Smooth muscle cell (in vitro differentiated cells): ENCODE measurements at regions not wholly inside any gene's neighbourhood (a gene's known extent, or its start where the extent isn't known, plus 50 kb on each side); places are given as distances from the start of the nearest gene placed in this dataset.

Experiments
- DNase-seq: peaks from one replicate; lab custom pipeline; 2025; ENCODE audit not compliant: unreplicated experiment; lab: John Stamatoyannopoulos, UW
- H2AFZ ChIP-seq: fragments of 200-600 bp; sonication (generic); 2 replicates; pipeline ENCODE4 v1.6.0; 2016; ENCODE audit warnings: antibody characterized with exemption, low read depth, mild to moderate bottlenecking
- H3F3A ChIP-seq: fragments of 200-600 bp; sonication (generic); 2 replicates; pipeline ENCODE4 v1.6.0; 2017; ENCODE audit warnings: antibody characterized with exemption, low read depth
- H3K27ac ChIP-seq: fragments of 200-600 bp; sonication (generic); 2 replicates; pipeline ENCODE4 v1.5.1; 2016; ENCODE audit warnings: low read depth, mild to moderate bottlenecking
- H3K27me3 ChIP-seq: fragments of 200-600 bp; sonication (generic); 2 replicates; pipeline ENCODE4 v1.6.1; 2016; ENCODE audit warnings: low read depth, mild to moderate bottlenecking
- H3K36me3 ChIP-seq: fragments of 200-600 bp; sonication (generic); 2 replicates; pipeline ENCODE4 v1.5.1; 2016; ENCODE audit warnings: low read depth
- H3K4me1 ChIP-seq: fragments of 200-600 bp; sonication (generic); 2 replicates; pipeline ENCODE4 v1.5.1; 2016; ENCODE audit warnings: low read depth
- H3K4me2 ChIP-seq: fragments of 200-600 bp; sonication (generic); 2 replicates; pipeline ENCODE4 v1.6.0; 2016; ENCODE audit warnings: mild to moderate bottlenecking
- H3K4me3 ChIP-seq: fragments of 200-600 bp; sonication (generic); 2 replicates; pipeline ENCODE4 v1.5.1; 2016; ENCODE audit warnings: mild to moderate bottlenecking
- H3K79me2 ChIP-seq: fragments of 200-600 bp; sonication (generic); 2 replicates; pipeline ENCODE4 v1.6.0; 2016; ENCODE audit warnings: low read depth, mild to moderate bottlenecking
- H3K9ac ChIP-seq: fragments of 200-600 bp; sonication (generic); 2 replicates; pipeline ENCODE4 v1.6.0; 2016; ENCODE audit warnings: low read depth
- H3K9me3 ChIP-seq: fragments of 200-600 bp; sonication (generic); replicated peaks from 2 replicates; pipeline ENCODE4 v1.5.1; 2016; ENCODE audit warnings: low read depth
- H4K20me1 ChIP-seq: fragments of 200-600 bp; sonication (generic); 2 replicates; pipeline ENCODE4 v1.6.0; 2016; ENCODE audit warnings: low read depth
- CTCF ChIP-seq: fragments of 200-600 bp; sonication (generic); IDR thresholded peaks from 2 replicates; pipeline ENCODE4 v1.5.1; 2017; ENCODE audit warnings: borderline replicate concordance, mild to moderate bottlenecking, antibody characterized with exemption; ENCODE audit not compliant: insufficient read depth, poor library complexity, severe bottlenecking
- WGBS: methylation state at CpG from one replicate; pipeline ENCODE4 v1.1.7; 2016; ENCODE audit warnings: low lambda C conversion rate; 5-methylcytosine and 5-hydroxymethylcytosine counted together

- Histone ChIP-seq H3K27ac (no peak overlapping the region), H3K9ac (no peak overlapping the region), H3K79me2 (no peaks in the 10 kb centered on the region), H3K4me3 (no peak overlapping the region), H3K4me2 (no peak overlapping the region), H3K9me3 (no peaks in the 10 kb centered on the region), H3K4me1 (no peaks in the 10 kb centered on the region), H2AFZ (no peak overlapping the region), H4K20me1 (no peaks in the 10 kb centered on the region), H3F3A (no peaks in the 10 kb centered on the region), H3K36me3 (no peaks in the 10 kb centered on the region), H3K27me3 (no peaks in the 10 kb centered on the region)
- peak; percentile 64 for TF ChIP-seq CTCF
- 47% methylated on average over 4 of the region's 4 CpGs for WGBS
- no peak for DNase-seq
Observed at GRCh38 chr18:54679318-54680149, 88.5 kb downstream of the DYNAP start.

GRCh38 chr18:54684784-54685183, 93.7 kb downstream of the DYNAP start:
- Histone ChIP-seq H3K36me3 (no peaks in the 10 kb centered on the region), H3F3A (no peaks in the 10 kb centered on the region), H3K4me3 (no peak overlapping the region), H3K9me3 (no peaks in the 10 kb centered on the region), H3K79me2 (no peaks in the 10 kb centered on the region), H3K4me2 (no peak overlapping the region), H3K27ac (no peak overlapping the region), H3K27me3 (no peaks in the 10 kb centered on the region), H4K20me1 (no peaks in the 10 kb centered on the region), H3K4me1 (no peaks in the 10 kb centered on the region), H3K9ac (no peak overlapping the region), H2AFZ (no peak overlapping the region)
- no peak for TF ChIP-seq CTCF
- no peak for DNase-seq
- 25% methylated on average over 6 of the region's 6 CpGs for WGBS

DNA sequence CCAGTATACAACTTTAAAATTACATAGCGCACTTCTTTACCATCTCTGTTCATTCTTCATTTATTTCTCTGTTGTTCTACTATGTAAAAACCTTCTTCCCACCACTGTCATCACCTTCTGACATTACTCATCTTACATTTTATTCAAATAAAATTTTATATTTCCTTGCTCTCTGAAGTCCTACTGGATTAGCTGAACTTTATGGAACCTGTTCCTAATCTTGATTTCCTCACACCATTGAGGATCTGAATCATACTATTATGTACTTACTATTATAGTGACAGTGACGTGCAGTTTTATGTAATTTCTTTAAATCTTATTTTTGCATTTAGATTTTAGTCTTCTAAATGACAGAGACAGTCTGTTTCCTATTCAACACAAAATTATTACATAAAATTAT, 98.3 kb downstream of the DYNAP start:
- no peak for DNase-seq
- H3K4me2 ChIP-seq: no peak overlapping the region
- H3K36me3 ChIP-seq: no peaks in the 10 kb centered on the region
- H3F3A ChIP-seq: no peaks in the 10 kb centered on the region
- H2AFZ ChIP-seq: no peak overlapping the region
- no peak overlapping the region for H3K4me3 ChIP-seq
- H3K79me2 ChIP-seq: no peaks in the 10 kb centered on the region
- no peaks in the 10 kb centered on the region for H3K9me3 ChIP-seq
- TF ChIP-seq CTCF: no peak
- H3K4me1 ChIP-seq: no peaks in the 10 kb centered on the region
- H3K27me3 ChIP-seq: no peaks in the 10 kb centered on the region
- H3K27ac ChIP-seq: no peak overlapping the region
- H4K20me1 ChIP-seq: no peaks in the 10 kb centered on the region
- WGBS: 90% methylated on average over 2 of the region's 2 CpGs
- H3K9ac ChIP-seq: no peak overlapping the region

DNA sequence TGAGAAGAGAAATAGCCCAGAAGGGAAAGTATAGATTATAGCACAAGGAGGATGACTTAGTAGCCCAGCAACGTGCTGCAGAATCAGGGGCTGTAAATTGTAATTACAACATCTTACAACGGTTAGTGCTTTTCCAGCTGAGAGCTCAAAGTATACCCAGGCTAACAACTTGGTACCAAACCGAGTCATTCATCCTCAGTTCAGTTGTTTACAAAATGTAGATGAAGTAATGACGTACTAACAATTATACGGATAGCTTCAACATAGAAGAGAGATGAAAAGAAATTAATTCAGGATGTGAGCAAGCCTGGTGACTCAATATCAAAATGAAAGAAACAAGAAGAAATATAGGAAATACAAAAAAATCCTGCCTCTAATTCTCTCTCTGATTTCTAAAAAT, 99.2 kb downstream of the DYNAP start:
- H2AFZ ChIP-seq: peak overlapping the region; percentile 49
- 72% methylated on average over 5 of the region's 5 CpGs for WGBS
- no peaks in the 10 kb centered on the region for H3K9me3 ChIP-seq
- H4K20me1 ChIP-seq: no peaks in the 10 kb centered on the region
- no peaks in the 10 kb centered on the region for H3F3A ChIP-seq
- no peak overlapping the region for H3K4me3 ChIP-seq
- DNase-seq: no peak
- H3K9ac ChIP-seq: no peak overlapping the region
- no peaks in the 10 kb centered on the region for H3K36me3 ChIP-seq
- H3K27me3 ChIP-seq: no peaks in the 10 kb centered on the region
- H3K27ac ChIP-seq: no peak overlapping the region
- no peak for TF ChIP-seq CTCF
- no peaks in the 10 kb centered on the region for H3K79me2 ChIP-seq
- H3K4me1 ChIP-seq: no peaks in the 10 kb centered on the region
- H3K4me2 ChIP-seq: no peak overlapping the region
